HUES48 (cell line): ENCODE measurements at regions not wholly inside any gene's neighbourhood (a gene's known extent, or its start where the extent isn't known, plus 50 kb on each side); places are given as distances from the start of the nearest gene placed in this dataset.

Experiments
- H3K27ac ChIP-seq: one replicate; pipeline ENCODE4 v1.7.0; 2013; ENCODE audit warnings: low read depth, low read length, inconsistent platforms
- H3K27me3 ChIP-seq: 2 replicates; pipeline ENCODE4 v1.6.1; 2013; ENCODE audit warnings: mild to moderate bottlenecking, low read length; ENCODE audit not compliant: control insufficient read depth, insufficient read depth
- H3K36me3 ChIP-seq: 2 replicates; pipeline ENCODE4 v1.6.1; 2013; ENCODE audit warnings: low read length; ENCODE audit not compliant: control insufficient read depth, insufficient read depth
- H3K4me1 ChIP-seq: 2 replicates; pipeline ENCODE4 v1.6.1; 2013; ENCODE audit warnings: mild to moderate bottlenecking, low read length; ENCODE audit not compliant: control insufficient read depth, insufficient read depth
- H3K4me3 ChIP-seq: 2 replicates; pipeline ENCODE4 v1.5.1; 2013; ENCODE audit warnings: mild to moderate bottlenecking, low read depth, low read length
- H3K9ac ChIP-seq: 2 replicates; pipeline ENCODE4 v1.6.1; 2013; ENCODE audit warnings: mild to moderate bottlenecking, low read depth, low read length, moderate library complexity
- H3K9me3 ChIP-seq: 2 replicates; pipeline ENCODE4 v1.6.1; 2013; ENCODE audit warnings: low read length; ENCODE audit not compliant: control insufficient read depth, insufficient read depth

DNA sequence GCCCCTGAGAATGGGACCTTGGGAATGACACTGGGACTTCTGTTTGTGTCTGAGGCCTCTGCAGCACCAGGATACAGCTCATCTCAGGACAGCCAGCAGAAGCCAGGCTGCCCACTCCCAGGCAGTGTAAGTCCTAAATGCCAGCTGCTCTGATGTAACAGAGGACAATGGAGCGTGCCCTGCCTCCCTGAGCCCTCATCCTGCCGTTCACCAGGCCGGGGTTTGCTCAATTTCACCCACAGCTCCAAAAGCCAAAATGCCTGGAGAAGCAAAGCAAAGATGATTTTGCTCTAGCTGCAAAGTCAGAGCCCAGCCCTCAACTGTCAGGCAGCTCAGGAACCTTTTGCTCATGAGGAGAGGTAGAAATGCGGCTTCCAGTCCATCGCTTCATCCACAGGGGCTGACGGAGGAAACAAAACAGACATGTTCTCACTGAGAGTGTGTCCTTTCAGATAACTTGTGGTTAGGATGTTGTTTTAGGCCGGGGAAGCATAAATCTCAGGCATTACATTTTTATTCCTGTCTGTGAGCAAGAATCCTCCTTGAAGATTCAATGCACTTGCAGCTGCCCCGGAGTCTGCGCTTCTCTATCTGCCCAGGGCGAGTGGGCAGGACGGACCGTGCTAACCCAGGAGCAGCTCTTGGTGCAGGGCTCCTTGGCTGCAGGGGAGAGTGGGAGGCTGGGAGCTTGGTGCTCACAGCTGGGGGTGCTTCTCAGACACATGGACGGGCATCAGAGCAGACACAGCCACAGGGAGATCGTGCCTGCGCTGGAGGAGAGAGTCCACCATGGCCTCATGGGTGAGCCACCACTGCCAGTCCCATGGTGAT lies 83.2 kb upstream of the CHST15 start:
- no peaks in the 10 kb centered on the region for H3K27me3 ChIP-seq
- H3K4me3 ChIP-seq, result no peak overlapping the region
- H3K36me3 ChIP-seq, result no peaks in the 10 kb centered on the region
- H3K9me3 ChIP-seq, result no peaks in the 10 kb centered on the region
- H3K9ac ChIP-seq, result no peak overlapping the region
- H3K27ac ChIP-seq, result no peak overlapping the region
- H3K4me1 ChIP-seq, result no peaks in the 10 kb centered on the region

DNA sequence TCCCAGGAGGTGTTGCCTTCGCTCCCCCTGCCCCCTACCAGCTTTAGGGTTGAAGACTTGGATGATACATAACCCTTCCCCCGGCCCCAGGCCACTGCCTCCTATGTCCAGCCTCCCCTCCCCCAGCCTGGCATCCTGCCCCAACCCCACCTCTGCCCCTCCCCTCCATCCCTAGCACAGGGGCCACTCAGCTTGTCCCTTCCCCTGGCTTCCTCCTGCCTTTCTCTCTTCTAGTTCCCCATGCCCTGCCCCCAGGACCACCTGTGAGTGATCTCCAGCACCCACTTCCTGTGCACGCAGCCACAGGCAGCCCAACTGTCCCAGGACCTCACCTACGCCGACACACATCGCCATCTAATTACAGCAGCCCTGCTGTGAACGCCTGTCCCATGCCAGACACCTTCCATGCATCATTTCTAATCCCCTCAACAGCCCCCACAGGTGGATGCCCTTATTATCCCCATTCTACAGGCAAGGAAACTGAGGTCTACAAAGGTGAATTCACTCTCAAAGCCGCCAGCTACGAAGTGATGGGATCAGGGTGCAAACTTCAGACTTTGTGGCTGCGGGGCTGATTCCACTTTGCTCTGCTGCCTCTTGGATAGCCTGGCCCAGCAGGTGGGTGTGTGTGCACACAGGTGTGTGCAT lies 82.4 kb upstream of the CHST15 start:
- Histone ChIP-seq H3K4me1 (no peaks in the 10 kb centered on the region), H3K27ac (no peak overlapping the region), H3K4me3 (no peak overlapping the region), H3K9me3 (no peaks in the 10 kb centered on the region), H3K9ac (no peak overlapping the region), H3K36me3 (no peaks in the 10 kb centered on the region), H3K27me3 (no peaks in the 10 kb centered on the region)

DNA sequence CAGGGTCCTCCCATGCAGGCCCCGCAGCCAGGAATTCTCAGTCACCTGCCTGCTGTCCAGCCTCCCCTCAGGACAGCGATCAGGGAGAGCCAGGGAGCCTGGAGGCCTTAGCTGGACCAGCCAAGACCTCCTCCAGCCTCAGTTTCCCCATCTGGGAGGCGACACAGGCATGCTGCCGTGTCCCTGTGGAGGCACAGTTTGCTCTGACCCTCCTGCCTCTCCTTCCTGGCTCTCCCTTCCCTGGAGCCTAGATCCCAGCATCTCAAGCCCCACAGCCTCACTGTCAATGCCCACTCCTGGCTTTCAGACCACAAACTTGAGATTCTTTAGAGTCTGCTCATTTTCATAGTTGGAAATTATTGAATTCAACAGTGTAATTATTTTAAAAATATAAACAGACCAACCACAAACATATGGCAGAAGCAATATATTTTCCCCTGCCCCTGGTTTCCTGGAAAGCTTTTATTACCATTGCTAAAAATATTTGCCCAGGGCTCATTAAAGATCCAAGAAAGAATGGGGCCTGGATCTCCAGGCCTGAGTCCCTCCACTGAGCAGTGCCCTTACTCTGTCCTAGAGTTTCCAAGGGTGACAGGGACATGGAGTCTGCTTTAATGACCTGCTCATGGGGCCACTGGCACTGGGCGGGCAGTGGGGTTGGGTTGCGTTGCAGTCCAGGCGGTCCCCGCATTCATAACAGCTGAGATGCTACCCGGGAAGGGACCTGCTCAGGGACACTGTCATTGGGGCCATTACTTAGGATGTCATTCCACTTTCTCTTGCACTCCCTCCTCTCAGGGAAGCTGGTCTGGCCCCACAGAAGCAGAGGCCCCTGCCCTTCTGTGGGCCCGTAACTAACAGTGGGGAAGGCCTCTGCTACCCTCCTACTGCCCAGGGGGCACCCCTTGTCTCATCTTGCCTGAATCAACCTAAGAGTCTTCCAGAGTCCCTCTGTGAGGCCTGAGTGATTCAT lies 81.6 kb upstream of the CHST15 start:
- no peak overlapping the region for H3K4me3 ChIP-seq
- no peak overlapping the region for H3K27ac ChIP-seq
- no peak overlapping the region for H3K9ac ChIP-seq
- H3K36me3 ChIP-seq, result no peaks in the 10 kb centered on the region
- H3K9me3 ChIP-seq, result no peaks in the 10 kb centered on the region
- H3K27me3 ChIP-seq, result no peaks in the 10 kb centered on the region
- H3K4me1 ChIP-seq, result no peaks in the 10 kb centered on the region

DNA sequence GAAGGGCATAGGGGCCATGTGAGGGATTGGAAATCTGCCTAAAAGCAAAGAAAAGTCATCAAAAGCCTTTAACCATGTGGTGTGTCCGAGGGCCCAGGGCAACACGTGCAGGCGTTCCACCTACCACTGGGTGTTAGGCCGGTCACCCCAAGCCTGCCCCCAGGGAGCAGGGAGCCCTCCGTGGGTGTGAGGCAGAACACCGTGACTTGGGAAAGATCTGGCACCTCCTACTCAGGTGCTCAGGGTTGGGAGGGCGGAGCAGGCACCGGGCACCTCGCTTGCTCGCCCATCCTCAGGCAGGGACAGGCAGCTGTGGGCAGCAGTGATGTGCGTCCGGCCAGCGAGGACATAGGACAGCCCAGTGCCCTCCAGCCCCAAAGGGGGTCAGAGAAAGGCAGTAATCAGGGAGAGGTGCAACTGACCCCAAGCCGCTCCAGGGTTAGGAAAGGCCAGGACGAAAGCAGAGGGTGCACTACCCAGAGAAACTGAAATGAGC lies 80.7 kb upstream of the CHST15 start:
- H3K27ac ChIP-seq, result no peak overlapping the region
- H3K27me3 ChIP-seq, result no peaks in the 10 kb centered on the region
- no peaks in the 10 kb centered on the region for H3K36me3 ChIP-seq
- no peak overlapping the region for H3K4me3 ChIP-seq
- no peaks in the 10 kb centered on the region for H3K9me3 ChIP-seq
- no peak overlapping the region for H3K9ac ChIP-seq
- H3K4me1 ChIP-seq, result no peaks in the 10 kb centered on the region

DNA sequence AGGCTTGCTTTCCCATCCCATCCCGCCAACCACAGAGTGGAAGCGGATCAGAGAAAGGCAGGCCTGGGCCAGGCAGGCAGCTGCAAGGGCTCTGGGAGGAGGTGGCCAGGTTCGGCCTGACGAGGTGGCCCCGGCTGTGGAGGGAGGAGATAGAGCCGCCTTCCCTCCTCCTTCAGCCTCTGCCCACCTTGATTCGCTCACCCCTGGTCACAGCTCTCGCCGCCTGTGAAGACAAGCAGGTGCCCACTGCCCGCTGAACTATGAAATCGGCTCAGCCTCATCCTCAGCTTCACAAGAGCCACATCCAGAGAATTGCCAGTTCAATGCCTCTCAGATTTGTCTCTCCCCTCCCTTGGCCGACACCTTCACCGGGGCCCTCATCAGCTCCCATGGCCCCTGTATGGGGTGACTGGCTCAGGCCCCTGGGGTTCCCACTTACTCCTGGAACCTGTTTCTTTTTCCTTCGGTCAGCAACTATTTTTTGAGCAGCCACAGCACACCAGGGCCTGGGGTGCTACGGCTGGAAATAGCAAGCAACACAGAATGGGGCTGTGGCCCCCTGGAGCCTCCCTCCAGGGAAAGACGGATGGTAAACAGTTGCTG lies 80.0 kb upstream of the CHST15 start:
- Histone ChIP-seq H3K27ac (no peak overlapping the region), H3K9ac (no peak overlapping the region), H3K27me3 (no peaks in the 10 kb centered on the region), H3K4me3 (no peak overlapping the region), H3K36me3 (no peaks in the 10 kb centered on the region), H3K4me1 (no peaks in the 10 kb centered on the region), H3K9me3 (no peaks in the 10 kb centered on the region)

DNA sequence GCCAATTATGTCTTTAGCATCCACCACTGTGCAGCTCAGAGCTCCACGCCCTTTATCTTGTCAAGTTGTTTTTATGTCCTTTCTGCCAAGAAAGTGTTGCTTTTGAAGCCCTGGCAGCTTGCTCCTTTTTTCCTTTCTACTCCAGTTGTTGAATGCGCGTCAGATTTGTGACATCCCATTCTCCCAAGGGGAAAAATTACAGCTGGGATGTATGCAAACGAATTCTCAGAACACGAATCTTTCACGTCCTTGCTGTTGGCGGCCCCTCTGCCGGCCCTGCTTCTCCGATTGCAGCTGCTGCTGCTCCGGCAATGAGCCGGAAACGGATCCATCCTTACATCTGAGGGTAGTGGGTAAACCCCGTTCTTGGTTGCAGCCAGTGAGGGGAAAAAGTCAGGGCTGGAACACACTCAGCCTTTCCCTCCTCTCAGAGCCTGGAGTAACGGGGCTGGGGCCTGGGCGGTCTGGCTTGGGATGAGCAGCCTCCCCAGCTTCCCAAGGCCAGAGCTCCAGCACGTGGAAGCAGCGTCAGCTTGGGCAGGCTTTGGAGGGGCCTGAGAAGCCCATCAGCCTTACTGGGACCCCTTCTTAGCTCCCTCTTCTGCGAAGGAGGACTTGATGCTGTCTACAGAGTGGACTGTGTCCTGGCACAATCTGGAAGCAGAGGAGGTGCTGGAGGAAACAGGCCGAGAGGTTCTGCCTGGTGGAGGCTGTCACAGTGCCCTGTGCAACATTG lies 79.0 kb upstream of the CHST15 start:
- H3K9ac ChIP-seq, result no peak overlapping the region
- H3K27ac ChIP-seq, result no peak overlapping the region
- no peaks in the 10 kb centered on the region for H3K9me3 ChIP-seq
- H3K4me3 ChIP-seq, result no peak overlapping the region
- H3K4me1 ChIP-seq, result no peaks in the 10 kb centered on the region
- no peaks in the 10 kb centered on the region for H3K36me3 ChIP-seq
- no peaks in the 10 kb centered on the region for H3K27me3 ChIP-seq

DNA sequence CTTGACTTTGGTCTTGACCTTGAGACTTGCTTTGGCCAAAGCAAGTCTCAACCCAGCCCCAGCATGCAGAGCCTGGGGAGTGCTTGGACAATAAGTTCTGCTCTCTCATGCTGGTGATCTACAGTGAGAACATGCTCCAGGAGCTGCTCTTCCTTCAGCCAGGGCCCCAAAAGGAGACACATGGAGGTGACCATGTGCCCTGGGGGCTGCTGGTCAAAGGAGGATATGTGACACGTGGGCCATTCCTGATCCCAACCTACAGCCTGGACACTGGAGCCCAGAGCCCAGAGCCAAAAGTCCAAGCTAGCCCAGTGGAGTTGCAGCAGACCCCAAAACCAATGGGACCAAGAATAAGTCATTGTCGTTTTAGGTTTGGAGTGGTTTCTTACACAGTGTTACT lies 78.2 kb upstream of the CHST15 start:
- no peaks in the 10 kb centered on the region for H3K27me3 ChIP-seq
- H3K4me3 ChIP-seq, result no peak overlapping the region
- H3K9ac ChIP-seq, result no peak overlapping the region
- no peaks in the 10 kb centered on the region for H3K36me3 ChIP-seq
- no peak overlapping the region for H3K27ac ChIP-seq
- no peaks in the 10 kb centered on the region for H3K4me1 ChIP-seq
- H3K9me3 ChIP-seq, result no peaks in the 10 kb centered on the region

DNA sequence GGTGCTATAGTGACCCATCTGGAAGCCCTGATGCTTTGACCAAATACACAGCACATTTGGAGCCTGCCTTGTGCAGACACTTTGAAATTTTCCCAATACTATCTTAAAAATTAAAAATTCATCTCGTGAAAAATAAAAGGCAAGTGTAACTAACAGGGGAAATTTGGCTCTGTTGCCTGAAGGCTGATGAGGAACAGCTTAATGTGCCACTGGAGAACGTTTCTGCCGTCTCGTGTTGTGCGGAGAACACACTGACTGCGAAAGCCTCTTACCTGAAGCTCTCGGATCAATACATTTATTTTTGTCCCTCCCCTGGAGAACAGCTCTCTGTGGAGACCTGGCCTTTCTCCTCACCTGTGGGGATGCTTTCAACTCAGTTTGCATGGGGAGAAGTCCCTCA lies 77.2 kb upstream of the CHST15 start:
- Histone ChIP-seq H3K9ac (no peak overlapping the region), H3K27ac (no peak overlapping the region), H3K27me3 (no peaks in the 10 kb centered on the region), H3K9me3 (no peaks in the 10 kb centered on the region), H3K36me3 (no peaks in the 10 kb centered on the region), H3K4me1 (no peaks in the 10 kb centered on the region), H3K4me3 (no peak overlapping the region)

DNA sequence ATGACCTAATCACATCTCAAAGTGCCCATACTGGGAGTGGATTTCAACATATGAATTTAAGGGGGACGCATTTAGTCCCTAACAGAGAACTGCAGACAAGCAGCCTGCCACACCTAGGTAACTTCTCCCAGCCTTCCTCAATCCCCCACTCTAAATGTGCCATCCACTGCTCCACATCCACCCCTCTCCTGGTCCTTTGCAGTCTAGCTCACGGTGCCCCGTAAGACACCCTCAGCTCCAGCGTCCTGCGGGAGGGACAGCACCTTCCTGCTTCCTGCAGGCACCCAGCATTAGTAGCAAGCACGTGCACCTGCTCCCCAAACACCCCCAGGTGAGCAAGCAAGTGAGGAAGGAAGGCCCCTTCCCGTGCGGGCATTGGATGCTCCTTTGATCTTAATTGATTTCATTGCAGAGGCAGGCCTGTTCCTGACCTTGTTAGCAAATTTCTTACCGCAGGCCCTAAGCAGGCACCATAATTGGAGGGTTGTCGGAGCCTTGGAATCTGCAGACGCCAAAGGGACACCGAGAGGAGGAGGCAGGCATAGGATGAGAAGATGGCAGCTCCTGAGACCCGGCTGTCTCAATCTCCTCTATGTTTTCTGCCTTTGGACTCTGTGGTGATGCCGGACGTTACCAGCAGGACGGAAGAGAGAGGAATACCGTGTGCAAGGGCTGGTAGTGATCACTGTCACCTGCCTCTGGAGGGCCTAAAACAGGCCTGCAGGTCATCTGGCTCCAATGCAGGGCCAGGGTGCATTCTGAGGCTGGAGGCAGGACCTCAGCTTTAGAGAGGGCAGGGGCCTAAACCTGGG lies 75.8 kb upstream of the CHST15 start:
- H3K9me3 ChIP-seq, result no peaks in the 10 kb centered on the region
- no peak overlapping the region for H3K9ac ChIP-seq
- H3K4me1 ChIP-seq, result no peaks in the 10 kb centered on the region
- no peak overlapping the region for H3K4me3 ChIP-seq
- H3K27ac ChIP-seq, result no peak overlapping the region
- H3K27me3 ChIP-seq, result no peaks in the 10 kb centered on the region
- H3K36me3 ChIP-seq, result no peaks in the 10 kb centered on the region
